SK-N-SH treated with all-trans-retinoic acid at 6 μM for 48 hours (cell line): ENCODE measurements at regions not wholly inside any gene's neighbourhood (a gene's known extent, or its start where the extent isn't known, plus 50 kb on each side); places are given as distances from the start of the nearest gene placed in this dataset.
A peak's percentile ranks its signal among the peaks of the same experiment; 100 is the strongest.

ENCODE experiments used
- ATAC-seq: fragments of 200-7000 bp; cut with Tn5 transposase; 3 replicates; pipeline ENCODE4 v1.9.1; 2020; ENCODE audit warnings: mild to moderate bottlenecking, moderate library complexity
- ARNTL ChIP-seq: fragments of 450-650 bp; formaldehyde crosslinking; IDR thresholded peaks from 2 replicates; pipeline ENCODE4 v1.5.0; 2020; ENCODE audit warnings: low read depth, mild to moderate bottlenecking, moderate library complexity, borderline replicate concordance
- BACH2 ChIP-seq: fragments of 250-450 bp; sonication (Bioruptor Pico); IDR thresholded peaks from 2 replicates; pipeline ENCODE4 v1.9.0; 2021; ENCODE audit warnings: mild to moderate bottlenecking, borderline replicate concordance
- CREB5 ChIP-seq: fragments of 250-450 bp; sonication (Bioruptor Pico); IDR thresholded peaks from 2 replicates; pipeline ENCODE4 v1.5.1; 2020; ENCODE audit warnings: low read depth, mild to moderate bottlenecking, moderate library complexity
- CSDC2 ChIP-seq: fragments of 250-450 bp; sonication (Bioruptor Pico); IDR thresholded peaks from 2 replicates; pipeline ENCODE4 v1.5.0; 2020; ENCODE audit warnings: mild to moderate bottlenecking, moderate library complexity
- ESRRG ChIP-seq: fragments of 250-450 bp; sonication (Bioruptor Pico); IDR thresholded peaks from 2 replicates; pipeline ENCODE4 v1.6.1; 2021; ENCODE audit warnings: mild to moderate bottlenecking
- OSR1 ChIP-seq: fragments of 250-450 bp; sonication (Bioruptor Pico); IDR thresholded peaks from 2 replicates; pipeline ENCODE4 v1.8.0; 2022; ENCODE audit warnings: moderate library complexity, mild to moderate bottlenecking, inconsistent platforms
- PPARA ChIP-seq: fragments of 250-450 bp; sonication (Bioruptor Pico); IDR thresholded peaks from 2 replicates; pipeline ENCODE4 v1.5.0; 2020; ENCODE audit warnings: mild to moderate bottlenecking, borderline replicate concordance
- RARB ChIP-seq: fragments of 250-450 bp; sonication (Bioruptor Pico); IDR thresholded peaks from 2 replicates; pipeline ENCODE4 v1.8.0; 2021; ENCODE audit warnings: mild to moderate bottlenecking, moderate library complexity
- SNAI2 ChIP-seq: fragments of 250-450 bp; sonication (Bioruptor Pico); IDR thresholded peaks from 2 replicates; pipeline ENCODE4 v1.5.0; 2020; ENCODE audit warnings: mild to moderate bottlenecking, moderate library complexity
- TCF4 ChIP-seq: fragments of 250-450 bp; sonication (Bioruptor Pico); IDR thresholded peaks from 2 replicates; pipeline ENCODE4 v1.8.0; 2021; ENCODE audit warnings: mild to moderate bottlenecking, moderate library complexity, borderline replicate concordance
- TOX ChIP-seq: fragments of 250-450 bp; sonication (Bioruptor Pico); IDR thresholded peaks from 2 replicates; pipeline ENCODE4 v1.8.0; 2021; ENCODE audit warnings: mild to moderate bottlenecking, moderate library complexity, borderline replicate concordance
- ZC3H10 ChIP-seq: fragments of 250-450 bp; sonication (Bioruptor Pico); IDR thresholded peaks from 2 replicates; pipeline ENCODE4 v1.5.1; 2021; ENCODE audit warnings: mild to moderate bottlenecking, moderate library complexity
- ZFP3 ChIP-seq: fragments of 250-450 bp; sonication (Bioruptor Pico); IDR thresholded peaks from 2 replicates; pipeline ENCODE4 v1.5.0; 2020; ENCODE audit warnings: mild to moderate bottlenecking, moderate library complexity
- ZFP30 ChIP-seq: fragments of 450-650 bp; formaldehyde crosslinking; IDR thresholded peaks from 2 replicates; pipeline ENCODE4 v1.5.0; 2022; ENCODE audit warnings: mild to moderate bottlenecking, moderate library complexity
- ZNF565 ChIP-seq: fragments of 450-650 bp; formaldehyde crosslinking; conservative IDR thresholded peaks from 2 replicates; pipeline ENCODE4 v1.5.0; 2020; ENCODE audit warnings: low read depth, mild to moderate bottlenecking, moderate library complexity
- ZNF70 ChIP-seq: fragments of 450-650 bp; formaldehyde crosslinking; IDR thresholded peaks from 2 replicates; pipeline ENCODE4 v1.5.0; 2020; ENCODE audit warnings: mild to moderate bottlenecking, moderate library complexity
- ZNF8 ChIP-seq: fragments of 450-650 bp; formaldehyde crosslinking; IDR thresholded peaks from 2 replicates; pipeline ENCODE4 v1.5.0; 2020; ENCODE audit warnings: mild to moderate bottlenecking, moderate library complexity
- TF ChIP-seq, protein P1 (sequence below): fragments of 250-450 bp; sonication (Bioruptor Pico); IDR thresholded peaks from 2 replicates; pipeline ENCODE4 v1.5.1; 2021; ENCODE audit warnings: mild to moderate bottlenecking, moderate library complexity
- TF ChIP-seq, protein P2 (sequence below): fragments of 250-450 bp; sonication (Bioruptor Pico); IDR thresholded peaks from 2 replicates; pipeline ENCODE4 v1.5.0; 2020; ENCODE audit warnings: mild to moderate bottlenecking, moderate library complexity

GRCh38 chr6:48032151-48032550, 78.8 kb downstream of the PTCHD4 start:
- TF ChIP-seq CREB5 (CRISPR knock-in tag) (no peak), ESRRG (CRISPR knock-in tag) (no peak), ZNF565 (no peak), ZC3H10 (no peak)
- TF ChIP-seq, protein P1, sequence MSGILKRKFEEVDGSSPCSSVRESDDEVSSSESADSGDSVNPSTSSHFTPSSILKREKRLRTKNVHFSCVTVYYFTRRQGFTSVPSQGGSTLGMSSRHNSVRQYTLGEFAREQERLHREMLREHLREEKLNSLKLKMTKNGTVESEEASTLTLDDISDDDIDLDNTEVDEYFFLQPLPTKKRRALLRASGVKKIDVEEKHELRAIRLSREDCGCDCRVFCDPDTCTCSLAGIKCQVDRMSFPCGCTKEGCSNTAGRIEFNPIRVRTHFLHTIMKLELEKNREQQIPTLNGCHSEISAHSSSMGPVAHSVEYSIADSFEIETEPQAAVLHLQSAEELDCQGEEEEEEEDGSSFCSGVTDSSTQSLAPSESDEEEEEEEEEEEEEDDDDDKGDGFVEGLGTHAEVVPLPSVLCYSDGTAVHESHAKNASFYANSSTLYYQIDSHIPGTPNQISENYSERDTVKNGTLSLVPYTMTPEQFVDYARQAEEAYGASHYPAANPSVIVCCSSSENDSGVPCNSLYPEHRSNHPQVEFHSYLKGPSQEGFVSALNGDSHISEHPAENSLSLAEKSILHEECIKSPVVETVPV (CRISPR knock-in tag), result no peak
- ATAC-seq, result peak; percentile 74

- ATAC-seq, result no peak
- TF ChIP-seq ZNF8 (CRISPR knock-in tag), result no peak
- no peak for TF ChIP-seq SNAI2 (CRISPR knock-in tag)
- no peak for TF ChIP-seq ZNF70 (CRISPR knock-in tag)
- TF ChIP-seq ZNF565, result no peak
- no peak for TF ChIP-seq BACH2 (CRISPR knock-in tag)
- TF ChIP-seq OSR1, result no peak
- TF ChIP-seq, protein P1 (CRISPR knock-in tag), result no peak
- TF ChIP-seq ZFP30 (CRISPR knock-in tag), result no peak
- TF ChIP-seq ARNTL (CRISPR knock-in tag), result no peak
- TF ChIP-seq TCF4 (CRISPR knock-in tag), result no peak
- TF ChIP-seq ESRRG (CRISPR knock-in tag), result no peak
- no peak for TF ChIP-seq ZFP3 (CRISPR knock-in tag)
Measured at GRCh38 chr6:48031711-48032110, 79.3 kb downstream of the PTCHD4 start.

- no peak for ATAC-seq
- TF ChIP-seq TOX (CRISPR knock-in tag), result no peak
- no peak for TF ChIP-seq TCF4 (CRISPR knock-in tag)
- no peak for TF ChIP-seq ZNF565
- TF ChIP-seq, protein P2, sequence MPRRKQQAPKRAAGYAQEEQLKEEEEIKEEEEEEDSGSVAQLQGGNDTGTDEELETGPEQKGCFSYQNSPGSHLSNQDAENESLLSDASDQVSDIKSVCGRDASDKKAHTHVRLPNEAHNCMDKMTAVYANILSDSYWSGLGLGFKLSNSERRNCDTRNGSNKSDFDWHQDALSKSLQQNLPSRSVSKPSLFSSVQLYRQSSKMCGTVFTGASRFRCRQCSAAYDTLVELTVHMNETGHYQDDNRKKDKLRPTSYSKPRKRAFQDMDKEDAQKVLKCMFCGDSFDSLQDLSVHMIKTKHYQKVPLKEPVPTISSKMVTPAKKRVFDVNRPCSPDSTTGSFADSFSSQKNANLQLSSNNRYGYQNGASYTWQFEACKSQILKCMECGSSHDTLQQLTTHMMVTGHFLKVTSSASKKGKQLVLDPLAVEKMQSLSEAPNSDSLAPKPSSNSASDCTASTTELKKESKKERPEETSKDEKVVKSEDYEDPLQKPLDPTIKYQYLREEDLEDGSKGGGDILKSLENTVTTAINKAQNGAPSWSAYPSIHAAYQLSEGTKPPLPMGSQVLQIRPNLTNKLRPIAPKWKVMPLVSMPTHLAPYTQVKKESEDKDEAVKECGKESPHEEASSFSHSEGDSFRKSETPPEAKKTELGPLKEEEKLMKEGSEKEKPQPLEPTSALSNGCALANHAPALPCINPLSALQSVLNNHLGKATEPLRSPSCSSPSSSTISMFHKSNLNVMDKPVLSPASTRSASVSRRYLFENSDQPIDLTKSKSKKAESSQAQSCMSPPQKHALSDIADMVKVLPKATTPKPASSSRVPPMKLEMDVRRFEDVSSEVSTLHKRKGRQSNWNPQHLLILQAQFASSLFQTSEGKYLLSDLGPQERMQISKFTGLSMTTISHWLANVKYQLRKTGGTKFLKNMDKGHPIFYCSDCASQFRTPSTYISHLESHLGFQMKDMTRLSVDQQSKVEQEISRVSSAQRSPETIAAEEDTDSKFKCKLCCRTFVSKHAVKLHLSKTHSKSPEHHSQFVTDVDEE, result no peak
- TF ChIP-seq CSDC2, result no peak
- TF ChIP-seq SNAI2 (CRISPR knock-in tag), result no peak
Measured at GRCh38 chr6:48027704-48028435, 83.1 kb downstream of the PTCHD4 start.

GRCh38 chr6:48024956-48025355, 86.0 kb downstream of the PTCHD4 start:
- no peak for ATAC-seq
- no peak for TF ChIP-seq ZFP30 (CRISPR knock-in tag)
- no peak for TF ChIP-seq ESRRG (CRISPR knock-in tag)
- TF ChIP-seq ZNF70 (CRISPR knock-in tag), result no peak
- TF ChIP-seq ZNF565, result no peak
- no peak for TF ChIP-seq ARNTL (CRISPR knock-in tag)
- TF ChIP-seq, protein P1 (CRISPR knock-in tag), result no peak
- no peak for TF ChIP-seq RARB (CRISPR knock-in tag)
- TF ChIP-seq, protein P2, result no peak
- TF ChIP-seq BACH2 (CRISPR knock-in tag), result no peak
- TF ChIP-seq PPARA, result no peak
- no peak for TF ChIP-seq CSDC2
- no peak for TF ChIP-seq ZC3H10
- TF ChIP-seq CREB5 (CRISPR knock-in tag), result no peak
- no peak for TF ChIP-seq ZNF8 (CRISPR knock-in tag)
- TF ChIP-seq OSR1, result no peak
- no peak for TF ChIP-seq TCF4 (CRISPR knock-in tag)
- TF ChIP-seq SNAI2 (CRISPR knock-in tag), result no peak
